Tibial artery (tissue), 4 donors: ENCODE measurements at regions not wholly inside any gene's neighbourhood (a gene's known extent, or its start where the extent isn't known, plus 50 kb on each side); places are given as distances from the start of the nearest gene placed in this dataset.
"Not testable (repeated sequence)": the region's sequence is repeated elsewhere in the genome, so short reads cannot be mapped to it uniquely, and the experiment has no call there.

Experiments
- DNase-seq, 2 donors: peaks; one replicate each; pipeline ENCODE4 v3.0.0-alpha.2; 2019
- H3K27ac ChIP-seq, 2 donors: fragments of 200-600 bp; sonication (generic) in 1 of 2; 1 replicate in 1 of 2; 2 replicates in 1 of 2; pipeline ENCODE4 v1.5.1; 2018 to 2019; ENCODE audit warnings: mild to moderate bottlenecking in 1 of 2
- H3K27me3 ChIP-seq, 2 donors: fragments of 200-600 bp; sonication (generic) in 1 of 2; one replicate each; pipeline versions ENCODE4 v1.5.1 to v1.6.0; 2016 to 2019
- H3K36me3 ChIP-seq, 3 donors: fragments of 200-600 bp; sonication (generic) in 2 of 3; one replicate each; pipeline ENCODE4 v1.5.1; 2016 to 2019; ENCODE audit warnings: mild to moderate bottlenecking in 2 of 3
- H3K4me1 ChIP-seq, 4 donors: fragments of 200-600 bp; sonication (generic) in 2 of 4; 1 replicate in 3 of 4; 2 replicates in 1 of 4; pipeline ENCODE4 v1.5.1; 2016 to 2019
- H3K4me3 ChIP-seq, 2 donors: fragments of 200-600 bp; sonication (generic) in 1 of 2; 1 replicate in 1 of 2; 2 replicates in 1 of 2; pipeline ENCODE4 v1.5.1; 2018 to 2019; ENCODE audit warnings: mild to moderate bottlenecking in 2 of 2
- H3K9me3 ChIP-seq, 3 donors: fragments of 200-600 bp; sonication (generic) in 1 of 3; one replicate each; pipeline ENCODE4 v1.5.1; 2016 to 2019
- CTCF ChIP-seq, 2 experiments: fragments of 200-600 bp in 1 of 2; fragments of 450-650 bp in 1 of 2; IDR thresholded peaks; one replicate each; pipeline ENCODE4 v1.5.1; 2017 to 2019; ENCODE audit warnings: antibody characterized with exemption in 2 of 2, mild to moderate bottlenecking in 1 of 2, moderate library complexity in 1 of 2
- intact Hi-C: fragments of 100-400 bp; cut with DNase I; formaldehyde crosslinking; loops from one replicate; pipeline ENCODE4 v1.15.0; 2023; ENCODE audit warnings: low total_unique reads

- no peaks in the 10 kb centered on the region for H3K36me3 ChIP-seq
- no peak for TF ChIP-seq CTCF (IDR thresholded peaks at IDR 0.05)
- no peak overlapping the region for H3K4me3 ChIP-seq
- no peaks in the 10 kb centered on the region for H3K9me3 ChIP-seq
- H3K27ac ChIP-seq: no peak overlapping the region
- no peak for DNase-seq
- H3K4me1 ChIP-seq: peaks cover 0 to 4% (median 2%) of the 10 kb centered on the region in 4 donors
- intact Hi-C loops: no loop called here
- no peaks in the 10 kb centered on the region for H3K27me3 ChIP-seq
Measured at GRCh38 chr13:23966691-23967615, 69.7 kb upstream of the C1QTNF9B start.

GRCh38 chr13:23967792-23968191 is 70.5 kb upstream of the C1QTNF9B start:
- H3K4me3 ChIP-seq, DNase-seq, H3K4me1 ChIP-seq, H3K27ac ChIP-seq, intact Hi-C loops, H3K27me3 ChIP-seq, H3K36me3 ChIP-seq, H3K9me3 ChIP-seq: not testable (repeated sequence)

- no peak overlapping the region for H3K4me3 ChIP-seq
- H3K27ac ChIP-seq: no peak overlapping the region
- peaks cover 0 to 4% (median 2%) of the 10 kb centered on the region in 4 donors for H3K4me1 ChIP-seq
- DNase-seq: no peak
- no peak for TF ChIP-seq CTCF (IDR thresholded peaks at IDR 0.05)
- no peaks in the 10 kb centered on the region for H3K27me3 ChIP-seq
- H3K9me3 ChIP-seq: no peaks in the 10 kb centered on the region
- intact Hi-C loops: no loop called here
- H3K36me3 ChIP-seq: no peaks in the 10 kb centered on the region
Measured at GRCh38 chr13:23969647-23970046, 72.3 kb upstream of the C1QTNF9B start.

GRCh38 chr13:23979361-23980159 is 82.3 kb upstream of the C1QTNF9B start:
- no peaks in the 10 kb centered on the region for H3K27me3 ChIP-seq
- no peak for TF ChIP-seq CTCF (IDR thresholded peaks at IDR 0.05)

GRCh38 chr13:23980160-23980551 is 82.9 kb upstream of the C1QTNF9B start:
- no peaks in the 10 kb centered on the region for H3K36me3 ChIP-seq
- H3K27me3 ChIP-seq: no peaks in the 10 kb centered on the region
- peak overlapping the region; percentile 32 to 55 for H3K27ac ChIP-seq
- intact Hi-C loops: no loop called here
- TF ChIP-seq CTCF (IDR thresholded peaks at IDR 0.05): no peak
- H3K4me1 ChIP-seq: peaks cover 0 to 16% (median 4%) of the 10 kb centered on the region in 4 donors
- no peaks in the 10 kb centered on the region for H3K9me3 ChIP-seq
- DNase-seq: peak; percentile 78 to 86
- peak overlapping the region; percentile 47 to 63 for H3K4me3 ChIP-seq

More at GRCh38 chr13:23979361-23980159, 82.3 kb upstream of the C1QTNF9B start:
- Histone ChIP-seq H3K27ac (peak overlapping the region; percentile 32 to 55), H3K4me3 (peak overlapping the region; percentile 47 to 63), H3K9me3 (no peaks in the 10 kb centered on the region), H3K36me3 (no peaks in the 10 kb centered on the region), H3K4me1 (peaks cover 0 to 16% (median 4%) of the 10 kb centered on the region in 4 donors)
- DNase-seq: peak; percentile 65 to 85
- intact Hi-C loops: no loop called here

GRCh38 chr13:23983671-23984070 is 86.4 kb upstream of the C1QTNF9B start:
- TF ChIP-seq CTCF (IDR thresholded peaks at IDR 0.05): no peak
- Histone ChIP-seq H3K27me3 (no peaks in the 10 kb centered on the region), H3K4me3 (no peak overlapping the region), H3K9me3 (no peaks in the 10 kb centered on the region), H3K27ac (no peak overlapping the region), H3K36me3 (no peaks in the 10 kb centered on the region), H3K4me1 (peaks cover 0 to 16% (median 4%) of the 10 kb centered on the region in 4 donors)
- DNase-seq: no peak
- intact Hi-C loops: no loop called here
